ENCODE measurements at regions not wholly inside any gene's neighbourhood (a gene's known extent, or its start where the extent isn't known, plus 50 kb on each side); places are given as distances from the start of the nearest gene placed in this dataset.

DNA sequence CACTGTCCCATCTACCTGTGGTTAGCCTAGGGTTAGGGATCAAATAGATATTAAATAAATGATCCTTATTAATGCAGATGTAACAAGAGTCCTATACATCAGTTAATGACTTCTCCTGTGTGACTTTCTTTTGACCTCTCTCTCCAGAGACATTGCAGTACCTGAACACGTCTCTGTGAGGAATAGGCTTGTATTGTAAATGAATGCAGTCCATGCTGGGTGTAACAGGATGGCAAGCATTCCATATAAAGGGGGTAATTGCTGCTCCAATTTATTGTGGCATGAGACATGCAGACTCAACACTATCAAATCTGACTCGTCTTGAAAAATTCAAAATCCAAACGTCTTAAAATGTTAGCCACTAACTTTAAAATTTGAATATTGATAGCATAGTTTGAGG lies 189.5 kb downstream of the PRDM2 start:
- TF ChIP-seq, protein P1, sequence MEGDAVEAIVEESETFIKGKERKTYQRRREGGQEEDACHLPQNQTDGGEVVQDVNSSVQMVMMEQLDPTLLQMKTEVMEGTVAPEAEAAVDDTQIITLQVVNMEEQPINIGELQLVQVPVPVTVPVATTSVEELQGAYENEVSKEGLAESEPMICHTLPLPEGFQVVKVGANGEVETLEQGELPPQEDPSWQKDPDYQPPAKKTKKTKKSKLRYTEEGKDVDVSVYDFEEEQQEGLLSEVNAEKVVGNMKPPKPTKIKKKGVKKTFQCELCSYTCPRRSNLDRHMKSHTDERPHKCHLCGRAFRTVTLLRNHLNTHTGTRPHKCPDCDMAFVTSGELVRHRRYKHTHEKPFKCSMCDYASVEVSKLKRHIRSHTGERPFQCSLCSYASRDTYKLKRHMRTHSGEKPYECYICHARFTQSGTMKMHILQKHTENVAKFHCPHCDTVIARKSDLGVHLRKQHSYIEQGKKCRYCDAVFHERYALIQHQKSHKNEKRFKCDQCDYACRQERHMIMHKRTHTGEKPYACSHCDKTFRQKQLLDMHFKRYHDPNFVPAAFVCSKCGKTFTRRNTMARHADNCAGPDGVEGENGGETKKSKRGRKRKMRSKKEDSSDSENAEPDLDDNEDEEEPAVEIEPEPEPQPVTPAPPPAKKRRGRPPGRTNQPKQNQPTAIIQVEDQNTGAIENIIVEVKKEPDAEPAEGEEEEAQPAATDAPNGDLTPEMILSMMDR (conservative IDR thresholded peaks at IDR 0.05) = no peak
- no peak for TF ChIP-seq EZH2 (IDR thresholded peaks at IDR 0.05; ENCODE audit: low read depth)

Data from PC-9 (cell line).